ENCODE measurements at regions not wholly inside any gene's neighbourhood (a gene's known extent, or its start where the extent isn't known, plus 50 kb on each side); places are given as distances from the start of the nearest gene placed in this dataset.

DNA sequence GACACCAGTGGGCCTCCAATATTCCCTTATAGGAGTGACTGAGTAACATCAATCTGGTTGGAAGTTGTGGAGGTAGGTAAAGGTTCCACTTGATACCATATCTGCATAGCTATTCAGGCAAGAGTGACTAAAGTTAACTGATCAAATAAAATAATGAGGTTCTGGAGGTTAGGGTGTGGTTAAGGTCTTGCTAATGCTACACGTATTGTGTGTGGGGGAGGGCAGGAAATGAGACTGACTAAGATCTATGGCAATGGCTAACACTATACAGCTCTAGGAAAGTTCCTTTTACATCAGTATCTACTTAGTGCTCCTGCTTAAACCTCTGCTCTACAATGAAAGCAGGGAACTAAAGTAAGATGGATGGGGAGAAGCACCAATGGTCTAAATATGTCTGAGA lies 149.1 kb upstream of the MGAT5 start:
- no peaks in the 10 kb centered on the region for H3K9me2 ChIP-seq (replicated peaks; ENCODE audit: control insufficient read depth, low read length)
- no peaks in the 10 kb centered on the region for H3K79me2 ChIP-seq (ENCODE audit: control insufficient read depth, low read length)
- H3F3A ChIP-seq (ENCODE audit: control insufficient read depth, insufficient read depth): no peaks in the 10 kb centered on the region
- H3K27me3 ChIP-seq (ENCODE audit: control insufficient read depth, low read length): no peaks in the 10 kb centered on the region
- H3K27ac ChIP-seq (ENCODE audit: low read depth, low read length): no peak overlapping the region
- no peaks in the 10 kb centered on the region for H3K9me3 ChIP-seq (ENCODE audit: control insufficient read depth, insufficient read depth, low read length)
- no peak overlapping the region for H3K4me3 ChIP-seq (ENCODE audit: low read length)
- no peaks in the 10 kb centered on the region for H4K20me1 ChIP-seq (ENCODE audit: control insufficient read depth, insufficient read depth, low read depth, low read length)
- TF ChIP-seq, protein P1, sequence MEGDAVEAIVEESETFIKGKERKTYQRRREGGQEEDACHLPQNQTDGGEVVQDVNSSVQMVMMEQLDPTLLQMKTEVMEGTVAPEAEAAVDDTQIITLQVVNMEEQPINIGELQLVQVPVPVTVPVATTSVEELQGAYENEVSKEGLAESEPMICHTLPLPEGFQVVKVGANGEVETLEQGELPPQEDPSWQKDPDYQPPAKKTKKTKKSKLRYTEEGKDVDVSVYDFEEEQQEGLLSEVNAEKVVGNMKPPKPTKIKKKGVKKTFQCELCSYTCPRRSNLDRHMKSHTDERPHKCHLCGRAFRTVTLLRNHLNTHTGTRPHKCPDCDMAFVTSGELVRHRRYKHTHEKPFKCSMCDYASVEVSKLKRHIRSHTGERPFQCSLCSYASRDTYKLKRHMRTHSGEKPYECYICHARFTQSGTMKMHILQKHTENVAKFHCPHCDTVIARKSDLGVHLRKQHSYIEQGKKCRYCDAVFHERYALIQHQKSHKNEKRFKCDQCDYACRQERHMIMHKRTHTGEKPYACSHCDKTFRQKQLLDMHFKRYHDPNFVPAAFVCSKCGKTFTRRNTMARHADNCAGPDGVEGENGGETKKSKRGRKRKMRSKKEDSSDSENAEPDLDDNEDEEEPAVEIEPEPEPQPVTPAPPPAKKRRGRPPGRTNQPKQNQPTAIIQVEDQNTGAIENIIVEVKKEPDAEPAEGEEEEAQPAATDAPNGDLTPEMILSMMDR (IDR thresholded peaks at IDR 0.05; ENCODE audit: low read depth, low read length, poor library complexity, severe bottlenecking): no peak
- no peaks in the 10 kb centered on the region for H3K4me1 ChIP-seq (ENCODE audit: control insufficient read depth, low read length)
- no peak overlapping the region for H3K4me2 ChIP-seq (ENCODE audit: low read length)
- no peaks in the 10 kb centered on the region for H3K36me3 ChIP-seq (ENCODE audit: control insufficient read depth, low read length)

DNA sequence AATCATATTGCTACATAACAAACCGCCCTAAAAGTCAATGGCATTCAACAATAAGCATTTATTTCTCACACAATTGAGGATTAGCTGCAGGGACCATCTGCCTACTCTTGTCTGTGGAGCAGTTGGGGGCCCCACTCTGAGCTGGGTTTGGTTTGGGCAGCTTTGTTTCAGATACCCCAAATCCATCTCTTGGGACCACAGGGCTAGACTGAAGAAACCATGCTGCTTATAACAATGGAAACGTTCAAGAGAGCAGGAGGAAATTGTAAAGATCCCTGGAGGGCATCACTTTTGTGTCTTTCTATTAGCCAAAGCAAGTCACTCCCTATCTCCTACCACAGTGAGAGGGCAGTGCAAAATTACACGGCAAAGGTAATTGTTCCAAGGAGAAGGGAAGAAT lies 146.5 kb upstream of the MGAT5 start:
- Histone ChIP-seq H3K4me2 (ENCODE audit: low read length) (no peak overlapping the region), H4K20me1 (ENCODE audit: control insufficient read depth, insufficient read depth, low read depth, low read length) (no peaks in the 10 kb centered on the region), H3K4me1 (ENCODE audit: control insufficient read depth, low read length) (no peaks in the 10 kb centered on the region), H3K36me3 (ENCODE audit: control insufficient read depth, low read length) (no peaks in the 10 kb centered on the region), H3K79me2 (ENCODE audit: control insufficient read depth, low read length) (no peaks in the 10 kb centered on the region), H3K9me3 (ENCODE audit: control insufficient read depth, insufficient read depth, low read length) (no peaks in the 10 kb centered on the region), H3F3A (ENCODE audit: control insufficient read depth, insufficient read depth) (no peaks in the 10 kb centered on the region), H3K4me3 (ENCODE audit: low read length) (no peak overlapping the region), H3K27ac (ENCODE audit: low read depth, low read length) (no peak overlapping the region), H3K9me2 (replicated peaks; ENCODE audit: control insufficient read depth, low read length) (no peaks in the 10 kb centered on the region), H3K27me3 (ENCODE audit: control insufficient read depth, low read length) (no peaks in the 10 kb centered on the region)
- TF ChIP-seq EZH2phosphoT487 (IDR thresholded peaks at IDR 0.05; ENCODE audit: borderline replicate concordance, low read length): no peak
- TF ChIP-seq, protein P1 (IDR thresholded peaks at IDR 0.05; ENCODE audit: low read depth, low read length, poor library complexity, severe bottlenecking): no peak

DNA sequence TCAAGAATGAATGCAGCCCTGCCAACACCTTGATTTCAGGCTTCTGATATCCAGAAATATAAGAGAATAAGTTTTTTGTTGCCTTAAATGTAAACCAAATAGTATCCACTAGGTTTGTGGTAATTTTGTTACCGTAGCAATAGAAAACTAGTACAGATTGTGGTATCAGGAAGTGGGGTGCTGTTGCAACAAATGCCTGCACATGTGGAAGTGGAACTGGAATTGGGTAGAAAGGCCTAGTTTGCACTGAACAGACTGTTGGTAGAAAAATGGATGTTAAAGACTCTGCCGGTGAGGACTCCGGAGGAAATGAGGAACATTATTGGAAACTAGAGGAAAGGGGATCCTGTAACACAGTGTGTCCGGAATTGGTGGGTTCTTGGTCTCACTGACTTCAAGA lies 145.8 kb upstream of the MGAT5 start:
- TF ChIP-seq, protein P1 (IDR thresholded peaks at IDR 0.05; ENCODE audit: low read depth, low read length, poor library complexity, severe bottlenecking): no peak
- no peak for TF ChIP-seq EZH2phosphoT487 (IDR thresholded peaks at IDR 0.05; ENCODE audit: borderline replicate concordance, low read length)
- Histone ChIP-seq H3F3A (ENCODE audit: control insufficient read depth, insufficient read depth) (no peaks in the 10 kb centered on the region), H4K20me1 (ENCODE audit: control insufficient read depth, insufficient read depth, low read depth, low read length) (no peaks in the 10 kb centered on the region), H3K36me3 (ENCODE audit: control insufficient read depth, low read length) (no peaks in the 10 kb centered on the region), H3K27ac (ENCODE audit: low read depth, low read length) (no peak overlapping the region), H3K4me1 (ENCODE audit: control insufficient read depth, low read length) (no peaks in the 10 kb centered on the region), H3K9me2 (replicated peaks; ENCODE audit: control insufficient read depth, low read length) (no peaks in the 10 kb centered on the region), H3K79me2 (ENCODE audit: control insufficient read depth, low read length) (no peaks in the 10 kb centered on the region), H3K4me3 (ENCODE audit: low read length) (no peak overlapping the region), H3K4me2 (ENCODE audit: low read length) (no peak overlapping the region), H3K9me3 (ENCODE audit: control insufficient read depth, insufficient read depth, low read length) (no peaks in the 10 kb centered on the region), H3K27me3 (ENCODE audit: control insufficient read depth, low read length) (peaks cover 2% of the 10 kb centered on the region; the same call in 1 of the 2 replicates)

DNA sequence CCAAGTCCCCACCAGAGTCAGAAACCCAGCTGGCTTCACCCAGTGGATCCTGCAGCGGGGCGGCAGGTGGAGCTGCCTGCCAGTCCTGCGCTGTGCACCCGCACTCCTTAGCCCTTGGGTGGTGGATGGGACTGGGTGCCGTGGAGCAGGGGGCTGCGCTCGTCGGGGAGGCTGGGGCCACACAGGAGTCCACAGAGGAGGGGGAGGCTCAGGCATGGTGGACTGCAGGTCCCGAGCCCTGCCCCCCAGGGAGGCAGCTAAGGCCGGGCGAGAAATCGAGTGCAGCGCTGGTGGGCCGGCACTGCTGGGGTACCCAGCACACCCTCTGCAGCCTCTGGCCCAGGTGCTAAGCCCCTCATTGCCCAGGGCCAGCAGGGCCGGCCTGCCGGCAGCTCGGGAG lies 144.6 kb upstream of the MGAT5 start:
- H3K4me2 ChIP-seq (ENCODE audit: low read length): no peak overlapping the region
- H3K4me1 ChIP-seq (ENCODE audit: control insufficient read depth, low read length): no peaks in the 10 kb centered on the region
- no peaks in the 10 kb centered on the region for H3K36me3 ChIP-seq (ENCODE audit: control insufficient read depth, low read length)
- no peak overlapping the region for H3K4me3 ChIP-seq (ENCODE audit: low read length)
- H3K9me2 ChIP-seq (replicated peaks; ENCODE audit: control insufficient read depth, low read length): no peaks in the 10 kb centered on the region
- no peaks in the 10 kb centered on the region for H3K79me2 ChIP-seq (ENCODE audit: control insufficient read depth, low read length)
- no peaks in the 10 kb centered on the region for H3K9me3 ChIP-seq (ENCODE audit: control insufficient read depth, insufficient read depth, low read length)
- no peaks in the 10 kb centered on the region for H4K20me1 ChIP-seq (ENCODE audit: control insufficient read depth, insufficient read depth, low read depth, low read length)
- H3K27me3 ChIP-seq (ENCODE audit: control insufficient read depth, low read length): peaks cover 7% of the 10 kb centered on the region
- H3K27ac ChIP-seq (ENCODE audit: low read depth, low read length): no peak overlapping the region
- no peaks in the 10 kb centered on the region for H3F3A ChIP-seq (ENCODE audit: control insufficient read depth, insufficient read depth)
- TF ChIP-seq, protein P1 (IDR thresholded peaks at IDR 0.05; ENCODE audit: low read depth, low read length, poor library complexity, severe bottlenecking): no peak

Measured in DOHH2 (cell line).